Spleen (tissue), 7 donors: ENCODE measurements at regions not wholly inside any gene's neighbourhood (a gene's known extent, or its start where the extent isn't known, plus 50 kb on each side); places are given as distances from the start of the nearest gene placed in this dataset.

ENCODE experiments used
- CTCF ChIP-seq, 11 experiments: fragments of 200-600 bp in 7 of 11; fragments of 450-650 bp in 4 of 11; sonication (generic) in 4 of 11; IDR thresholded peaks in 8 of 11; conservative IDR thresholded peaks in 3 of 11; 1 replicate in 7 of 11; 2 replicates in 4 of 11; pipeline versions ENCODE4 v1.4.0 to v1.8.0; 2016 to 2021; ENCODE audit warnings: antibody characterized with exemption in 11 of 11, inconsistent platforms in 4 of 11, mild to moderate bottlenecking in 1 of 11
- POLR2A ChIP-seq, 3 donors: fragments of 450-650 bp; IDR thresholded peaks; one replicate each; pipeline ENCODE4 v1.5.1; 2017; ENCODE audit warnings: antibody characterized with exemption in 3 of 3, mild to moderate bottlenecking in 1 of 3
- POLR2AphosphoS5 ChIP-seq, 3 donors: sonication (generic); formaldehyde crosslinking; IDR thresholded peaks; one replicate each; pipeline ENCODE4 v1.5.1; 2017; ENCODE audit warnings: antibody characterized with exemption in 3 of 3
- donor health status: DM: no; HTN: no; CAD: no; lungs with moderate emphysema.
- donor health status: DM: no; HTN: no; CAD: no.
- donor health status: DM: no; HTN: no; CAD: no.

- TF ChIP-seq POLR2A (IDR thresholded peaks at IDR 0.05) (no peak), CTCF (IDR thresholded peaks at IDR 0.05 in 8 of 11, conservative IDR thresholded peaks at IDR 0.05 in 3 of 11) (no peak), POLR2AphosphoS5 (IDR thresholded peaks at IDR 0.05) (no peak)
Observed at GRCh38 chr2:121862286-121862685, 106.8 kb downstream of the TSN start.
